Right ventricle myocardium superior (tissue), 1 donor: ENCODE measurements at regions not wholly inside any gene's neighbourhood (a gene's known extent, or its start where the extent isn't known, plus 50 kb on each side); places are given as distances from the start of the nearest gene placed in this dataset.
"Not testable (repeated sequence)": the region's sequence is repeated elsewhere in the genome, so short reads cannot be mapped to it uniquely, and the experiment has no call there.

Source experiments
- ATAC-seq: fragments of 200-7000 bp; cut with Tn5 transposase; one replicate; pipeline ENCODE4 v1.9.1; 2020; ENCODE audit warnings: mild to moderate bottlenecking; ENCODE audit not compliant: poor library complexity
- DNase-seq: peaks from one replicate; pipeline ENCODE4 v3.0.0-alpha.2; 2020
- intact Hi-C: fragments of 100-400 bp; cut with DNase I; formaldehyde crosslinking; loops from one replicate; pipeline ENCODE4 v1.11.2; 2022
- donor health status: DM: no; HTN: yes; CAD: no; lungs with severe emphysema.

GRCh38 chr6:93183531-93183972, 235.8 kb downstream of the EPHA7 start:
- DNase-seq (no peak), ATAC-seq (no peak)
- intact Hi-C loops = no loop called here

GRCh38 chr6:93182938-93183479, 236.3 kb downstream of the EPHA7 start:
- ATAC-seq = no peak
- intact Hi-C loops = no loop called here
- no peak for DNase-seq

GRCh38 chr6:93177918-93178317, 241.4 kb downstream of the EPHA7 start:
- DNase-seq (no peak), ATAC-seq (no peak)
- intact Hi-C loops = no loop called here

GRCh38 chr6:93177438-93177837, 241.9 kb downstream of the EPHA7 start:
- DNase-seq = no peak
- no peak for ATAC-seq
- intact Hi-C loops = no loop called here

- intact Hi-C loops = no loop called here
- ATAC-seq = no peak
Measured at GRCh38 chr6:93176070-93176469, 243.3 kb downstream of the EPHA7 start.

GRCh38 chr6:93173573-93173972, 245.8 kb downstream of the EPHA7 start:
- intact Hi-C loops, DNase-seq, ATAC-seq: not testable (repeated sequence)

More at GRCh38 chr6:93176070-93176469, 243.3 kb downstream of the EPHA7 start:
- no peak for DNase-seq

- intact Hi-C loops = no loop called here
- DNase-seq = no peak
- ATAC-seq = no peak
Measured at GRCh38 chr6:93165850-93166430, 253.4 kb downstream of the EPHA7 start.

- DNase-seq (no peak), ATAC-seq (no peak)
- intact Hi-C loops = no loop called here
Measured at GRCh38 chr6:93164781-93165180, 254.6 kb downstream of the EPHA7 start.

GRCh38 chr6:93163146-93163545, 256.2 kb downstream of the EPHA7 start:
- ATAC-seq (no peak), DNase-seq (no peak)
- intact Hi-C loops = no loop called here

GRCh38 chr6:93139408-93140081, 279.8 kb downstream of the EPHA7 start:
- DNase-seq = no peak
- intact Hi-C loops = no loop called here
- ATAC-seq = no peak

- ATAC-seq (no peak), DNase-seq (no peak)
- intact Hi-C loops = no loop called here
Measured at GRCh38 chr6:93136111-93136510, 283.2 kb downstream of the EPHA7 start.

GRCh38 chr6:93124006-93124632, 295.2 kb downstream of the EPHA7 start:
- intact Hi-C loops = no loop called here
- ATAC-seq (no peak), DNase-seq (no peak)

GRCh38 chr6:93123585-93123984, 295.8 kb downstream of the EPHA7 start:
- DNase-seq (no peak), ATAC-seq (no peak)
- intact Hi-C loops = no loop called here

GRCh38 chr6:93120154-93120742, 299.1 kb downstream of the EPHA7 start:
- ATAC-seq = no peak
- DNase-seq = no peak
- intact Hi-C loops = no loop called here

- no peak for ATAC-seq
- intact Hi-C loops = no loop called here
Measured at GRCh38 chr6:93105907-93106306, 313.5 kb downstream of the EPHA7 start.

GRCh38 chr6:93105017-93105416, 314.3 kb downstream of the EPHA7 start:
- intact Hi-C loops = no loop called here
- DNase-seq = no peak
- ATAC-seq = no peak

More at GRCh38 chr6:93105907-93106306, 313.5 kb downstream of the EPHA7 start:
- no peak for DNase-seq

GRCh38 chr6:93104195-93104817, 315.1 kb downstream of the EPHA7 start:
- intact Hi-C loops = no loop called here
- ATAC-seq = no peak

GRCh38 chr6:93088621-93089501, 330.5 kb downstream of the EPHA7 start:
- ATAC-seq = no peak
- intact Hi-C loops = no loop called here
- DNase-seq = no peak

More at GRCh38 chr6:93104195-93104817, 315.1 kb downstream of the EPHA7 start:
- no peak for DNase-seq
